CD14-positive monocyte (primary cell): ENCODE measurements at regions not wholly inside any gene's neighbourhood (a gene's known extent, or its start where the extent isn't known, plus 50 kb on each side); places are given as distances from the start of the nearest gene placed in this dataset.

Source experiments
- DNase-seq, 3 donors: peaks; one replicate each; pipeline ENCODE4 v3.0.0-alpha.2; 2011 to 2022
- H2AFZ ChIP-seq: 2 replicates; pipeline ENCODE4 v1.6.0; 2012; ENCODE audit warnings: mild to moderate bottlenecking, low read depth, low read length, inconsistent platforms; ENCODE audit not compliant: insufficient read depth, poor library complexity, severe bottlenecking
- H3K27ac ChIP-seq, 2 donors: 1 replicate in 1 of 2; 2 replicates in 1 of 2; pipeline ENCODE4 v1.5.1; 2012 to 2013; ENCODE audit warnings: low read length in 2 of 2, control low read depth in 1 of 2, inconsistent platforms in 1 of 2, low read depth in 1 of 2, mild to moderate bottlenecking in 1 of 2
- H3K27me3 ChIP-seq, 2 donors: one replicate each; pipeline versions ENCODE4 v1.6.0 to v1.6.1; 2011 to 2013; ENCODE audit warnings: low read length in 2 of 2; ENCODE audit not compliant: control insufficient read depth in 2 of 2, insufficient read depth in 2 of 2
- H3K36me3 ChIP-seq, 2 donors: replicated peaks in 1 of 2; 1 replicate in 1 of 2; 2 replicates in 1 of 2; pipeline versions ENCODE4 v1.5.1 to v1.6.1; 2012 to 2013; ENCODE audit warnings: low read length in 2 of 2, control low read depth in 1 of 2, inconsistent platforms in 1 of 2, mild to moderate bottlenecking in 1 of 2; ENCODE audit not compliant: insufficient read depth in 2 of 2, control insufficient read depth in 1 of 2
- H3K4me1 ChIP-seq, 2 donors: 1 replicate in 1 of 2; 2 replicates in 1 of 2; pipeline versions ENCODE4 v1.5.1 to v1.6.1; 2012 to 2013; ENCODE audit warnings: low read length in 2 of 2, control low read depth in 1 of 2, inconsistent platforms in 1 of 2, mild to moderate bottlenecking in 1 of 2, moderate library complexity in 1 of 2; ENCODE audit not compliant: insufficient read depth in 2 of 2, control insufficient read depth in 1 of 2
- H3K4me2 ChIP-seq: replicated peaks from 2 replicates; pipeline ENCODE3; 2012; ENCODE audit warnings: low read length, moderate library complexity, mild to moderate bottlenecking; ENCODE audit not compliant: poor library complexity, severe bottlenecking; ENCODE audit errors: extremely low read depth
- H3K4me3 ChIP-seq, 3 experiments: fragments of 200-600 bp in 1 of 3; sonication (generic) in 1 of 3; replicated peaks in 1 of 3; 1 replicate in 2 of 3; 2 replicates in 1 of 3; pipeline ENCODE4 v1.5.1; 2011 to 2013; ENCODE audit warnings: low read length in 3 of 3, mild to moderate bottlenecking in 3 of 3, control low read depth in 2 of 3, low read depth in 2 of 3, inconsistent platforms in 1 of 3, moderate library complexity in 1 of 3
- H3K79me2 ChIP-seq: 2 replicates; pipeline ENCODE4 v1.6.0; 2012; ENCODE audit warnings: mild to moderate bottlenecking, control low read depth, inconsistent platforms, low read length, moderate library complexity; ENCODE audit not compliant: insufficient read depth
- H3K9ac ChIP-seq: 2 replicates; pipeline ENCODE4 v1.6.0; 2017; ENCODE audit warnings: low read length, mild to moderate bottlenecking; ENCODE audit not compliant: insufficient read depth, poor library complexity, severe bottlenecking
- H3K9me3 ChIP-seq, 2 donors: replicated peaks in 1 of 2; 1 replicate in 1 of 2; 2 replicates in 1 of 2; pipeline versions ENCODE4 v1.5.1 to v1.6.1; 2012 to 2013; ENCODE audit warnings: low read length in 2 of 2, control low read depth in 1 of 2; ENCODE audit not compliant: control insufficient read depth in 1 of 2, insufficient read depth in 1 of 2
- H4K20me1 ChIP-seq: 2 replicates; pipeline ENCODE4 v1.6.0; 2012; ENCODE audit warnings: mild to moderate bottlenecking, low read length, control low read depth, moderate library complexity; ENCODE audit not compliant: insufficient read depth
- H3K27ac Mint-ChIP-seq, 7 donors: one replicate each; pipeline ENCODE4 v1.8.0; 2020; ENCODE audit warnings: mild to moderate bottlenecking in 7 of 7, mixed read lengths in 7 of 7, moderate library complexity in 6 of 7, inconsistent platforms in 2 of 7
- H3K27me3 Mint-ChIP-seq, 3 donors: one replicate each; pipeline ENCODE4 v1.8.0; 2021 to 2022; ENCODE audit warnings: low read depth in 3 of 3, mild to moderate bottlenecking in 3 of 3, mixed read lengths in 3 of 3, moderate library complexity in 3 of 3, inconsistent platforms in 1 of 3
- H3K36me3 Mint-ChIP-seq, 2 donors: one replicate each; pipeline ENCODE4 v1.8.0; 2020; ENCODE audit warnings: mixed read lengths in 2 of 2, inconsistent platforms in 1 of 2, mild to moderate bottlenecking in 1 of 2
- H3K4me1 Mint-ChIP-seq: one replicate; pipeline ENCODE4 v1.8.0; 2020; ENCODE audit warnings: mild to moderate bottlenecking, mixed read lengths
- H3K4me3 Mint-ChIP-seq, 2 donors: one replicate each; pipeline ENCODE4 v1.8.0; 2020; ENCODE audit warnings: mild to moderate bottlenecking in 2 of 2, mixed read lengths in 2 of 2, moderate library complexity in 1 of 2
- H3K9me3 Mint-ChIP-seq, 7 donors: one replicate each; pipeline ENCODE4 v1.8.0; 2020 to 2022; ENCODE audit warnings: mixed read lengths in 7 of 7, mild to moderate bottlenecking in 6 of 7, moderate library complexity in 6 of 7, inconsistent platforms in 2 of 7
- WGBS: methylation state at CpG from one replicate; pipeline ENCODE4 v1.1.5; 2013; ENCODE audit warnings: missing lambda C conversion rate; ENCODE audit not compliant: insufficient coverage; 5-methylcytosine and 5-hydroxymethylcytosine counted together
- intact Hi-C, 2 donors: fragments of 100-400 bp; cut with micrococcal nuclease; formaldehyde crosslinking; loops; one replicate each; pipeline versions ENCODE4 v1.15.0 to v1.15.1; 2023
- TF ChIP-seq, protein P1 (sequence below): fragments of 200-600 bp; IDR thresholded peaks from one replicate; pipeline ENCODE4 v1.8.0; 2022; ENCODE audit warnings: antibody characterized with exemption, mild to moderate bottlenecking

DNA sequence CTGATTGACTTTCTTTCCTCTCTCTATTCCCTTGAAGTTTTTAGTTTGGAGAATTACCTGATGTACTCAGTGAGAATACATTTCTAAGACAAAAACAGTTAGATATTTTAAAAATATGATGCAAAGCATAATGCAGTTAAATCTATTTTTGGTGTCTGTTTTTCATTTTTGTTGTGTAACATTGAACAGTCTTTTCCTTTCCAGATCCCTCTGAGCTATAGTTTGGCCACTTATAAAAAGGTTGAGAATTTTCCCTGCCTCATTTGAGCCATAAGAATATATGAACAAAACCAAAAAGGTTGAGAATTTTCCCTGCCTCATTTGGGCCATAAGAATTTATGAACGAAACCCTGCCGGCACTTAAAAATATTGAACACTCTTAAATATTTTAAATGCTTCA, 57.0 kb upstream of the IPO5 start:
- Histone ChIP-seq H3K27me3 (no peaks in the 10 kb centered on the region), H3K9me3 (peaks cover 0 to 6% of the 10 kb centered on the region in 2 donors), H3K4me1 (no peaks in the 10 kb centered on the region), H3K4me2 (no peak overlapping the region), H3K79me2 (no peaks in the 10 kb centered on the region), H3K27ac (no peak overlapping the region), H3K36me3 (no peaks in the 10 kb centered on the region), H3K4me3 (no peak overlapping the region), H4K20me1 (no peaks in the 10 kb centered on the region), H3K9ac (no peak overlapping the region), H2AFZ (no peak overlapping the region)
- Mint-ChIP-seq H3K4me1 (no peaks in the 10 kb centered on the region), H3K27me3 (peaks cover 0 to 7% (median 0%) of the 10 kb centered on the region in 3 donors), H3K27ac (no peak overlapping the region), H3K9me3 (peaks cover 0 to 11% (median 2%) of the 10 kb centered on the region in 7 donors), H3K4me3 (no peak overlapping the region), H3K36me3 (no peaks in the 10 kb centered on the region)
- intact Hi-C loops: no loop called here
- no CpG with 5 or more reads among the region's 2 CpGs for WGBS
- TF ChIP-seq, protein P1, sequence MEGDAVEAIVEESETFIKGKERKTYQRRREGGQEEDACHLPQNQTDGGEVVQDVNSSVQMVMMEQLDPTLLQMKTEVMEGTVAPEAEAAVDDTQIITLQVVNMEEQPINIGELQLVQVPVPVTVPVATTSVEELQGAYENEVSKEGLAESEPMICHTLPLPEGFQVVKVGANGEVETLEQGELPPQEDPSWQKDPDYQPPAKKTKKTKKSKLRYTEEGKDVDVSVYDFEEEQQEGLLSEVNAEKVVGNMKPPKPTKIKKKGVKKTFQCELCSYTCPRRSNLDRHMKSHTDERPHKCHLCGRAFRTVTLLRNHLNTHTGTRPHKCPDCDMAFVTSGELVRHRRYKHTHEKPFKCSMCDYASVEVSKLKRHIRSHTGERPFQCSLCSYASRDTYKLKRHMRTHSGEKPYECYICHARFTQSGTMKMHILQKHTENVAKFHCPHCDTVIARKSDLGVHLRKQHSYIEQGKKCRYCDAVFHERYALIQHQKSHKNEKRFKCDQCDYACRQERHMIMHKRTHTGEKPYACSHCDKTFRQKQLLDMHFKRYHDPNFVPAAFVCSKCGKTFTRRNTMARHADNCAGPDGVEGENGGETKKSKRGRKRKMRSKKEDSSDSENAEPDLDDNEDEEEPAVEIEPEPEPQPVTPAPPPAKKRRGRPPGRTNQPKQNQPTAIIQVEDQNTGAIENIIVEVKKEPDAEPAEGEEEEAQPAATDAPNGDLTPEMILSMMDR: no peak
- no peak for DNase-seq

GRCh38 chr13:97901716-97902115, 51.8 kb upstream of the IPO5 start:
- Histone ChIP-seq H3K9me3 (no peaks in the 10 kb centered on the region), H3K4me3 (no peak overlapping the region), H3K9ac (no peak overlapping the region), H3K27ac (no peak overlapping the region), H3K36me3 (no peaks in the 10 kb centered on the region), H2AFZ (no peak overlapping the region), H3K4me2 (no peak overlapping the region), H3K27me3 (no peaks in the 10 kb centered on the region), H3K79me2 (no peaks in the 10 kb centered on the region), H3K4me1 (no peaks in the 10 kb centered on the region), H4K20me1 (no peaks in the 10 kb centered on the region)
- no CpG with 5 or more reads among the region's 1 CpG for WGBS
- H3K9me3 Mint-ChIP-seq: peaks cover 0 to 9% (median 2%) of the 10 kb centered on the region in 7 donors
- H3K27me3 Mint-ChIP-seq: peaks cover 0 to 5% (median 0%) of the 10 kb centered on the region in 3 donors
- intact Hi-C loops: no loop called here
- TF ChIP-seq, protein P1: no peak
- no peak overlapping the region for H3K4me3 Mint-ChIP-seq
- H3K36me3 Mint-ChIP-seq: no peaks in the 10 kb centered on the region
- no peak overlapping the region for H3K27ac Mint-ChIP-seq
- no peaks in the 10 kb centered on the region for H3K4me1 Mint-ChIP-seq
- DNase-seq: no peak
